ENCODE measurements at regions not wholly inside any gene's neighbourhood (a gene's known extent, or its start where the extent isn't known, plus 50 kb on each side); places are given as distances from the start of the nearest gene placed in this dataset.

DNA sequence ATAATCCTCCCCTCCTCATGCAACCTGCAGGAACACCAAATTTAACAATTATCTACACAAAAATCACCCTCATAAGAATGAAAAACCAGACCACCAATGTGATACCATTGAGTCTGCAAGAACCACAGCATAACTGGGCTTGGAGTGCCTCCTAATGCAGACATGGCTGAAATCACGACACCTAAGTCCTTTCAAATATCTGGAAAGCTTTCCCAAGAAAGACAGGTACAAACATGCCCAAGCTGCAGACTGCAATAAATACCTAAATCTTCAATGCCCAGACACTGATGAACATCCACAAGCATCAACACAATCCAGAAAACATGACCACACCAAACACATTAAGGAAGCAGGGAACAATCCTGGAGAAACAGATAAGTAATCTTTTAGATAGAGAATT lies 417.1 kb downstream of the LMO7 start:
- TF ChIP-seq, protein P1, sequence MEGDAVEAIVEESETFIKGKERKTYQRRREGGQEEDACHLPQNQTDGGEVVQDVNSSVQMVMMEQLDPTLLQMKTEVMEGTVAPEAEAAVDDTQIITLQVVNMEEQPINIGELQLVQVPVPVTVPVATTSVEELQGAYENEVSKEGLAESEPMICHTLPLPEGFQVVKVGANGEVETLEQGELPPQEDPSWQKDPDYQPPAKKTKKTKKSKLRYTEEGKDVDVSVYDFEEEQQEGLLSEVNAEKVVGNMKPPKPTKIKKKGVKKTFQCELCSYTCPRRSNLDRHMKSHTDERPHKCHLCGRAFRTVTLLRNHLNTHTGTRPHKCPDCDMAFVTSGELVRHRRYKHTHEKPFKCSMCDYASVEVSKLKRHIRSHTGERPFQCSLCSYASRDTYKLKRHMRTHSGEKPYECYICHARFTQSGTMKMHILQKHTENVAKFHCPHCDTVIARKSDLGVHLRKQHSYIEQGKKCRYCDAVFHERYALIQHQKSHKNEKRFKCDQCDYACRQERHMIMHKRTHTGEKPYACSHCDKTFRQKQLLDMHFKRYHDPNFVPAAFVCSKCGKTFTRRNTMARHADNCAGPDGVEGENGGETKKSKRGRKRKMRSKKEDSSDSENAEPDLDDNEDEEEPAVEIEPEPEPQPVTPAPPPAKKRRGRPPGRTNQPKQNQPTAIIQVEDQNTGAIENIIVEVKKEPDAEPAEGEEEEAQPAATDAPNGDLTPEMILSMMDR (IDR thresholded peaks at IDR 0.05; ENCODE audit: control extremely low read depth, extremely low read depth, low read depth, missing control alignments): no peak
- no peak for DNase-seq (ENCODE audit: extremely low spot score)
- ChIA-PET POLR2A (no interaction called here), CTCF (no interaction called here)

DNA sequence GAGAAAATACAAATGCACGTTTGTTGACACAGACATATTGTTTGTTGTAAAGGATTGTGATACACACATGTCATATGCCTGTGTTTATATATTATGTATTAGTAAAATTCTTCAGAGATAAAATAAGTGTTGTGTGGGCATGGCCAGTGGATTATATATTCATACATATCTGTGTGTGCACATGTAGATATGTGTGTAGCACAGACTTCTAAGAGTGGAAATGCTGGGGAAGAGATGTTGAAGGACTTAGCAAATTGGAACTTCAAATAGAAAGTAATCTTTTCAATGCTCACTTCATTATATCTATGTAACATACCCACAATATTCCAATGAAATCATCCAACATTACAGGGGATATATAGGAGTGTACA lies 413.2 kb downstream of the LMO7 start:
- ChIA-PET POLR2A (no interaction called here), CTCF (interaction anchor here (1.5 to 2.4 kb wide), 2 partner anchors 10 to 12 kb away, joined by 5 read pairs; no protein-coding TSS in a partner anchor)
- TF ChIP-seq, protein P1 (IDR thresholded peaks at IDR 0.05; ENCODE audit: control extremely low read depth, extremely low read depth, low read depth, missing control alignments): no peak
- DNase-seq (ENCODE audit: extremely low spot score): no peak

- ChIA-PET POLR2A (no interaction called here), CTCF (interaction anchor here (1.5 to 2.4 kb wide), 2 partner anchors 9 to 12 kb away, joined by 5 read pairs; no protein-coding TSS in a partner anchor)
- TF ChIP-seq, protein P1 (IDR thresholded peaks at IDR 0.05; ENCODE audit: control extremely low read depth, extremely low read depth, low read depth, missing control alignments): no peak
- no peak for DNase-seq (ENCODE audit: extremely low spot score)
These were observed 412.7 kb downstream of the LMO7 start for GRCh38 chr13:76048675-76049375.

DNA sequence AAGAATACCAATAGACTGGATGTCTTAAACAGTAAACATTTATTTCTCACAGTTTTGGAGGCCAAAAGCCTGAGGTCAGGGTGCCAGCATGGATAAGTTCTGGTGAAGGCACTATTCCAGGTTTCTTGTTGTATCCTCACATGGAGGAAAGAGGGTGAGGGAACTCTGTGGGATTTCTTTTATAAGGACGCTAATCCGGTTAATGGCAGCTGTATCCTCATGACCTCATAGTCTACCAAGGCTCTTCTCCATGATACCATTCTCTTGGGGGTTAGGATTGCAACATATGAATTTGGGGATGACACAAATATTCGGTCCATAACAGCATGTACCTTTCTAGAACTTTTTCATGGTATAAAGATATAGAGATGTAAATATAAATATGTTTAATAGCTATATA lies 412.0 kb downstream of the LMO7 start:
- ChIA-PET POLR2A (no interaction called here), CTCF (interaction anchor here (1.5 to 2.4 kb wide), 2 partner anchors 9 to 11 kb away, joined by 5 read pairs; no protein-coding TSS in a partner anchor)
- no peak for DNase-seq (ENCODE audit: extremely low spot score)
- TF ChIP-seq, protein P1 (IDR thresholded peaks at IDR 0.05; ENCODE audit: control extremely low read depth, extremely low read depth, low read depth, missing control alignments): no peak

DNA sequence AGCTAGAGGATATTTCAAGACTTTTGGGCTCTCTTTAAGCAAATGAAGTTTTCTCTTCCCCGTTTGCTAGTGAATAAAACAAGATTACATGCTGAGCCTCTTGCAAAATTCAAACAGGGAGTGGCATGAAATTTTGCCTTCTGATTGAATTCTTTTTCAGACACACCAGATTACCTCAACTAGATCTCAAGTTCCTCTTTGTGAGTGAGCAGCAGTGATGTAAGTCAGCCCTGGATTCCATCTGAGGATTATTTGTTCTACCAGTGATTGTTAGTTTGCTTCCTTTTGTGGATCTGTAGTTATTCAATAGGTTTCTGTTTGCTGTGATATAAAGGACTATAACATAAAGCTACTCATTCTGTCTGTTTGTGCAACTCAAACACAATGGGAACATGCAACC lies 407.7 kb downstream of the LMO7 start:
- POLR2A ChIA-PET: no interaction called here
- no peak for DNase-seq (ENCODE audit: extremely low spot score)
- CTCF ChIA-PET: no interaction called here
- TF ChIP-seq, protein P1 (IDR thresholded peaks at IDR 0.05; ENCODE audit: control extremely low read depth, extremely low read depth, low read depth, missing control alignments): no peak

- ChIA-PET CTCF (interaction anchor here (1.3 to 1.6 kb wide), 3 partner anchors 9 to 15 kb away, joined by 3 to 5 read pairs (median 4); no protein-coding TSS in a partner anchor), POLR2A (no interaction called here)
- TF ChIP-seq, protein P1 (IDR thresholded peaks at IDR 0.05; ENCODE audit: control extremely low read depth, extremely low read depth, low read depth, missing control alignments): no peak
These were observed 403.0 kb downstream of the LMO7 start for GRCh38 chr13:76038920-76039716.

More at GRCh38 chr13:76038920-76039716, 403.0 kb downstream of the LMO7 start:
- no peak for DNase-seq (ENCODE audit: extremely low spot score)
